Stimulated activated CD4-positive, alpha-beta T cell treated with anti-CD3 and anti-CD28 coated beads, Interleukin-4, amount 100 ng/mL, for 48 hours (primary cell): ENCODE measurements at regions not wholly inside any gene's neighbourhood (a gene's known extent, or its start where the extent isn't known, plus 50 kb on each side); places are given as distances from the start of the nearest gene placed in this dataset.
A peak's percentile ranks its signal among the peaks of the same experiment; 100 is the strongest.

Experiments used
- DNase-seq, 2 donors: peaks; one replicate each; pipeline ENCODE4 v3.0.0-alpha.2; 2020; ENCODE audit warnings: low read depth in 2 of 2

- DNase-seq, result no peak
Observed at GRCh38 chr3:189500798-189501495, 130.2 kb upstream of the TP63 start.

GRCh38 chr3:189502256-189502655, 128.9 kb upstream of the TP63 start:
- DNase-seq, result no peak

- no peak for DNase-seq
Observed at GRCh38 chr3:189502676-189503257, 128.4 kb upstream of the TP63 start.

- DNase-seq, result no peak
Observed at GRCh38 chr3:189507856-189508255, 123.3 kb upstream of the TP63 start.

DNA sequence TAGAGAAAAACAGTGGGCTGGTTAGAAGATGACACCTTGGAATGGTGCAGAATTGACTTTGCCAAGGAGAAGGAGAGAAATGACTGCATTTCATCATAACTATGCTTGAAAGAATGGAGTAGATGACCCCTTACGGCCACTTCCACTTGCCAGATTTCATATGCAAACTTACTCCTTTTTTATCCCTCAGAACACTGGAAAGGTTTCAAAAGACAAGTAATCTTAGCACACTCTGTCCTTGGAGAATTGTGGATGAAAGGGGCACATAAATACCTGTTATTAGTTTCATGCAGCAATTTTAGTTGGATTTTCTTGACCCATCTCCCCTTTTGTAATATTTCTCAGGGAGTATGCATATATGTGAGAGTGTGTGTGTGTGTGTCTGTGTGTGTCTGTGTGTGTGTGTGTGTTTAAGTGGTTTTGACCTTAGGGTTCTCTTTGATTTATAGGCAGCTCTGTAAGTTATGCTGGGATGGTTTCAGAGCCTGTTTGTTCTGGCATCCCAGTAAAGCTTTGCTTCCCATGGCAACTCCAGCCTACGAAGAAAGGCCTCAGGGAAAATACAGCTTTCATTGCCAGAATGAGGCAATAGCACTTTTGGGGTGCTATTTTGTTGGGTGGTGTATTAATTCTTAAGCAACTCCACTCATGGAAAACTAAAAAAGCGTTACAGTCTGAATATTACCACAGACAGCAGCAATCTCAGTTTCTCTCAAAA, 122.2 kb upstream of the TP63 start:
- DNase-seq, result no peak

- DNase-seq, result no peak
Observed at GRCh38 chr3:189512039-189512438, 119.2 kb upstream of the TP63 start.

- DNase-seq, result no peak
Observed at GRCh38 chr3:189512821-189513220, 118.4 kb upstream of the TP63 start.

DNA sequence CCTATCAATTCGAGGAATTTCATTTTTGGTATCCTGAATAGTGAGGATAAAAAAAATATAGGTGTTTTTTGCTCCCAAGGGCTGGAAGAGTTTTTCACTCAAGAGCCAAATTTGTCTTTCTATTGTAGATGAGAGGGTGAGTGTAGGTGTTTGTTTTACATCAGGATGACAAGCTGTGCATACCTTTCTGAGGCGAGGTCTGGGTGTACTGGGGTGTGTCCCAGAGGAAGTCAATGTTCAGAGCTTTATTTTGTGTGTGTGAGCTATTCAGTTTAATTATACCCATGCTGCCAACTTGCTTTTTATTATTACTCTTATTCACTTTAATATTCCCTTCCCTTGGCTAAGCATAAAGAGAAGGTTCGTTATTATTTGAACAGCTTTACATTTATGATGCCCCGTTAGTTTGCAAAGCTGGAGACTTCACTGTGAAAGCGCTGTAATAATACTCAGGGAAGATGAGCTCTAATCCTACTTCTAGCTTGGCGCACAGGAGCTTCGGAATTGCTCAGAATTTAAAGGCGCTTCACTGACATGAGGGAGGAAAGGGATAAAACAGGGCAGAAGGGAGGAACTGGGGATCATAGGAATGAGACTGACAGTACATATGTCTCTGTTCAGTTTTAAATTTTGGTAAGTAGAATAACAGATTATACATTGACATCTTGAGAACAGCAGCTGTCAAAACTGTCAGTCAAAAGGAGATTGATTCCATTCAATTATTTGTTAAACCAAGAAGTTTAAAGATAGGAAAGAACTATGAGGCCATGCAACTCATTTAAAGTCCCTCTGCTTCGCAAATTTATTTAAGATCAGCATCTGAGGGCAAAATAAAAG, 117.7 kb upstream of the TP63 start:
- no peak for DNase-seq

DNA sequence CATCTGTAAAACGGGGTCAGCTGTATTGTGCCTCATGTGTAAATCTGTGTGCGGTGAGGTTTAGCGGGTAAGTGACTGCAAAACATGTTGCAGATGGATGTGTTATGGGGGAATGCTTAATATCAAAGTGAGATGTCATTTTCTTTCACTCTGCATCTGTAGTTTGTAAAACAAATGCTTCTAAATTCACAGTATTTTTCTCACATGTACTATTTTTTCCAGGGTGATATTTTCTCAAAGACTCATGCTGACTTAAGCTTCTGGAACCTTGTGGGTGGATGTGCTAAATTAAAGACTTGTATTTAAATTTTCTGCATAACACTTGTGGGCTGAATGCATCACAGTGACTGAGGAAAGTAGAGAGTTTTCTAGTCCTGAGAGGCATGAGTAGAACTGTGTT, 115.2 kb upstream of the TP63 start:
- DNase-seq, result no peak

DNA sequence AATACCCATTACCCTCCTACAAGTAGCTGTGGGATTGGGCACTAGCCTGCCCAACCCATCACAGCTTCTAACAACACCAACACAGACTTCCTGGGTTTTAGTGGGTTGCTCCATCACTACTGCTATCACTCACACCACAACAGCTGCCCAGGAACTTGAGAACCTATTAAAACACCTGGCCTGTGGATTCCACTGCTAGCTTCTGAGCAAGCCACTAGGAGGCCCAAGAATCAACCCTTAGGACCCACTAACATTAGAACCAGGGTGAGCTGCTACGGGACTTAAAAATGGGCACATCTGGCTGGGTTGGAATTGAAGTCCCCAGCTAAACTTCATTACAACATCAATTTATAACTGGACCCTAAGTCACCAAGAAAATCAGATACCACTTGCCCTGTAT, 113.2 kb upstream of the TP63 start:
- no peak for DNase-seq

- DNase-seq, result no peak
Observed at GRCh38 chr3:189519458-189519857, 111.7 kb upstream of the TP63 start.

- DNase-seq, result no peak
Observed at GRCh38 chr3:189529468-189529867, 101.7 kb upstream of the TP63 start.

DNA sequence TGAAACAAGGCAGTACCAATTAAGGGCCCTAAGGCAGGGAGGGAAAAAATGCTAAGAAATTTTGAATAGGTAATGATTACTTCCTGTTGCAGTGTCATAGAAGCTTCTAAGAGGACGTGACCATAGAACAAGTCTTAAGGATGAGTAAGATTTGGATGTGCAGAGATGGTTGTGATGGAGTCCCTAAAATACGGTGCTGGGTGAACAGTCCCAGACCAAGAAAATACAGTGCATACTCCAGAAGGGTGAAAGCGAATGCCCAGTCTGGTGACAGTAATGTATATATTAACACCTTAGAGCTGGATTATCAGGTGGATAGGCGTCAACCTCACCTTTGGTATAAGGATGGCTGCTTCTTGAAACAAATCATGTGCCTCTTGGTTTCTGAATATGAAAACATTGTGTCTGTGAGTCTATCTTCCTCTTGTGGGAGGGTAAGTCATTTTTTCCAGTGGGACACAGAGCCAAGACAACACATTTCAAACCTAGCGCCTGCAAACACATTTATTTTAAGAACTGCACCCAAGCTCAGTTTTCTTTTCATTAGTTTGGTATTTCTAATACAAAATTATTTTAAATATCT, 101.2 kb upstream of the TP63 start:
- no peak for DNase-seq

DNA sequence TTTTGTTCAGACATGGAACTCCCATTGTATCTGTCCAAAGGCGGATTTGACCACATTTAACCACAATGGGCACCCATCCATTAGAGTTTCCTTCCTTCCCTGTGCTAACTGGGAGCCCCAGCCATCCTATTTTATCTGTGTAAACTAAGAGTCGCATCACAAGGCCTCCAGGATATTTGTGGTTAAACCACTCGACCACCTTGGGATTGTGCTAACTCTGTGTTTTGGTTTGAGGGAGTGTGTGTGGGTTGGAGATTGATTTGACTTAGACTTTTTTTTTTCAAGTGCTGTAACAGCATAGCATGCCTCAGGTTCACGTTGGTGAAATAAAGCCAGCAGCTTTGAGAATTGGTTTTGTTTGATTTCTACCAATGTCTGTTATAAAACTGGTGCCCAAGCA, 100.4 kb upstream of the TP63 start:
- DNase-seq, result peak in 1 of 2 donors; percentile 23

DNA sequence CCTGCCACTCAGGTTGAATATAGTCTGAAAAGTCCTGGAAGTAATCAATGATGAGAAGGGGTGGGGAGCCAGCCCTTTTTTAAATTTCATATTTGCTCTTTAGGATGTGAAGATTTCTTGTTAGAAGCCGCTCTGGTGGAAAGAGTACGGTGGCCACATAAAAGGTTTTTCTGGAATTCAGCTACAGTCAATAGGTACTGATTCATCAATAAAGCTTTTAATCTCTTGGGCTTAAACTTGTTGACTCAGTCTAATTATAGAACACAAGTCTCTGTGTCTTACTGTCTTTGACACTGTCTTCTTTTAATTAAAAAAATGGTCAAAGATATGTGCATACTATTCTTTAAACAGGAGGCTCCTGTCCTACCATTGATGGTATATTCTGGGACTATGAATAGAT, 99.9 kb upstream of the TP63 start:
- DNase-seq, result no peak

DNA sequence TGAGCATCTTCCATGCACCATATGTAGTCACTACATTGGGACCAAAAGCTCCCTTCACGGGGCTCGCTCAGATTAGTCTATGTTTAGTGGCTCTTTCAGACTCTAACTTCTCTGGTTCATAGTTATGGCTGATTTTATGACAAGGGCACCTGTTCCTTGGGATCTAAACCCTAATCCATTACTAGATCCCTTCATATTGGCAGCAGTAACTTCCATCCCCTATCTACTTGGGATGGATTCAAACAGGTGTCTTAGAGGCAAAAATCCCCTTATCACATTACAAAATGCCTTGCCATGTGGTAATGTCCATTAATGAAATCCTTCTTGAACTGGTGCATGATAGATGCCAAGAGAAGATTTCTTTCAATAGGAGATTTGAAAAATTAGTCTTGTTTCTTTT, 96.7 kb upstream of the TP63 start:
- no peak for DNase-seq

DNA sequence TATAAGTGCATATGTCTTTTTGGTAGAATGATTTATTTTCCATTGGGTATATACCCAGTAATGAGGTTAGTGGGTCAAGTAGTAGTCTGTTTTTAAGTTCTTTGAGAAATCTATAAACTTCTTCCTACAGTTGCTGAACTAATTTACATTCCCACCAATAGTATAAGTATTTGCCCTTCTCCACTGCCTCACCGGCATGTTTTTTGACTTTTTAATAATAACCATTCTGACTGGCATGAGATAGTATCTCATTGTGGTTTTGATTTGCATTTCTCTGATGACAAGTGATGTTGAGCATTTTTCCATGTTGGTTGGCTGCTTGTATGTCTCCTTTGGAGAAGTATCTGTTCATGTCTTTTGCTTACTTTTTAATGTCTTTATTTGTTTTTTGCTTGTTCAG, 94.1 kb upstream of the TP63 start:
- DNase-seq, result no peak

- no peak for DNase-seq
Observed at GRCh38 chr3:189547448-189547847, 83.7 kb upstream of the TP63 start.

DNA sequence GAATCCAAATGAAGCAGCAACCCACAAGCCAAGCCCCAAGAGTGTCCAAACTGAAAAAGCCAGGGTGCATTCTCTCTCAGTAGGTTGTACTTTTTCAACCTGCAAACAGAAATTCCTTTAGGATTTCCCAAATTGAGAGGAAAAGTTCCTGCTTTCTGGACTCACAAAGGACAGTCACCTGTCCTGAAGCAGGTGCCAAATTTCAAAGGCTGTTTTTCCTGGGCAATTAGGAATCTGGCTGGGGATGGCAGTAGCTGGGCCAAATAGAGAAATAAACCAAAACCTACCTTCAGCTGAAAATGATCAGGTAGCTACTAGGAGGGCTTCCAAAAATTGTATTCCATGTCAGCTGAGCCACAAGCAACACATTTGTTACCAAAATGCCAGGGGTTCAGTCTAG, 83.1 kb upstream of the TP63 start:
- no peak for DNase-seq

DNA sequence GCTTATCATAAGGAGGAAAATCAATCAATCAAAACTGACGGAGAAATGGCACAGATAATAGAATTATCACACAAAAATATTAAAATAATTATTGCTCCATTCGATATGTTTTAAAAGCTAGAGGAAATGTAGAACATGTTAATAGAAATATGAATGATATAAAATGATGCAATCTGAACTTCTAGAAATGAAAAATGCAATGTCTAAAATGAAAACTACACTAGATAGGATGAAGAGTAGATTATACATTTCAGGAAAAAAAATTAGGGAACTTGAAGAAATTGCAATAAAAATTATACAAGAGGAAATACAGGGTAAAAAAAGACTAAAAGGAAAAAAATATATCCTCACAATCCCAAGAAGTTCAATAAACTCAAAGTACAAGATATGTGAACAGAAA, 80.2 kb upstream of the TP63 start:
- no peak for DNase-seq

GRCh38 chr3:189554868-189555557, 76.2 kb upstream of the TP63 start:
- no peak for DNase-seq

GRCh38 chr3:189555558-189555881, 75.7 kb upstream of the TP63 start:
- no peak for DNase-seq
